PFSK-1 (cell line): ENCODE measurements at regions not wholly inside any gene's neighbourhood (a gene's known extent, or its start where the extent isn't known, plus 50 kb on each side); places are given as distances from the start of the nearest gene placed in this dataset.

Experiments
- FOXP2 ChIP-seq: optimal IDR thresholded peaks from 2 replicates; pipeline ENCODE3; 2011; ENCODE audit warnings: borderline replicate concordance, control low read depth, inconsistent platforms; ENCODE audit not compliant: insufficient read depth; ENCODE audit errors: extremely low read length, extremely low read depth
- POLR2AphosphoS5 ChIP-seq: IDR thresholded peaks from 2 replicates; pipeline ENCODE4 v1.6.1; 2012; ENCODE audit warnings: low read depth, mild to moderate bottlenecking, control low read depth, low read length, moderate library complexity
- REST ChIP-seq, 2 experiments: IDR thresholded peaks; 2 replicates each; pipeline versions ENCODE4 v1.6.1 to v1.8.0; 2011 to 2012; ENCODE audit warnings: low read depth in 2 of 2, low read length in 2 of 2, control low read depth in 1 of 2, inconsistent platforms in 1 of 2, mild to moderate bottlenecking in 1 of 2, moderate library complexity in 1 of 2; ENCODE audit not compliant: insufficient read depth in 1 of 2
- SIN3A ChIP-seq: IDR thresholded peaks from 2 replicates; pipeline ENCODE4 v1.6.1; 2012; ENCODE audit warnings: mild to moderate bottlenecking, low read length, moderate library complexity, borderline replicate concordance; ENCODE audit not compliant: insufficient read depth
- TAF1 ChIP-seq: IDR thresholded peaks from 2 replicates; pipeline ENCODE4 v1.6.1; 2012; ENCODE audit warnings: low read length, control low read depth, borderline replicate concordance; ENCODE audit not compliant: insufficient read depth

DNA sequence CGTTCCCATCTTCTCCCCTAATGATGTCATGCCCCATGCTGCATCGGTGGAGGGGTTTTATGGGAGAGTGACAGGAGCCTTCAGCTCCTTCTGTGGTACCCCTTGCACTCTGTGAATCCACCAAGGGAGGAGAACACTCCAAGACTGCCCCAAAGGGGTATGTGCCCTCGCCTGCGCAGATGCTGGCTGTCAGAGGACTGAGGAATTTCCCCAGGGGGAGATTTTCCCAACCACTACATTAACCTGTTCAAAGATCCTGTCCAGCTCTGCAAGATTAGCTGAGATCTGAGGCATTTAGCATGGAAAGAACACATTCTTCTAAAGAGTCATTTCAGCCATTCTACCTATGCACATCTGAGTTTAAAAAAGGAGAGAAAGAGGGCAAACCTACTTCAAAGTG lies 143.2 kb upstream of the ITGA6 start:
- no peak for TF ChIP-seq SIN3A

- no peak for TF ChIP-seq POLR2AphosphoS5
- no peak for TF ChIP-seq FOXP2
- TF ChIP-seq TAF1, result no peak
- TF ChIP-seq REST (IDR thresholded peaks at IDR 0.05; ENCODE audit: insufficient read depth in 1 of 2, low read depth in 2 of 2, low read length in 2 of 2), result no peak
Measured at GRCh38 chr2:172285010-172285621, 142.3 kb upstream of the ITGA6 start.

GRCh38 chr2:172285760-172286159 lies 141.6 kb upstream of the ITGA6 start:
- TF ChIP-seq FOXP2, result no peak
- TF ChIP-seq SIN3A, result no peak
- no peak for TF ChIP-seq POLR2AphosphoS5
- TF ChIP-seq TAF1, result no peak
- no peak for TF ChIP-seq REST (IDR thresholded peaks at IDR 0.05; ENCODE audit: insufficient read depth in 1 of 2, low read depth in 2 of 2, low read length in 2 of 2)

- no peak for TF ChIP-seq POLR2AphosphoS5
- TF ChIP-seq TAF1, result no peak
- no peak for TF ChIP-seq REST (IDR thresholded peaks at IDR 0.05; ENCODE audit: insufficient read depth in 1 of 2, low read depth in 2 of 2, low read length in 2 of 2)
- TF ChIP-seq FOXP2, result no peak
- no peak for TF ChIP-seq SIN3A
Measured at GRCh38 chr2:172287190-172287589, 140.2 kb upstream of the ITGA6 start.

DNA sequence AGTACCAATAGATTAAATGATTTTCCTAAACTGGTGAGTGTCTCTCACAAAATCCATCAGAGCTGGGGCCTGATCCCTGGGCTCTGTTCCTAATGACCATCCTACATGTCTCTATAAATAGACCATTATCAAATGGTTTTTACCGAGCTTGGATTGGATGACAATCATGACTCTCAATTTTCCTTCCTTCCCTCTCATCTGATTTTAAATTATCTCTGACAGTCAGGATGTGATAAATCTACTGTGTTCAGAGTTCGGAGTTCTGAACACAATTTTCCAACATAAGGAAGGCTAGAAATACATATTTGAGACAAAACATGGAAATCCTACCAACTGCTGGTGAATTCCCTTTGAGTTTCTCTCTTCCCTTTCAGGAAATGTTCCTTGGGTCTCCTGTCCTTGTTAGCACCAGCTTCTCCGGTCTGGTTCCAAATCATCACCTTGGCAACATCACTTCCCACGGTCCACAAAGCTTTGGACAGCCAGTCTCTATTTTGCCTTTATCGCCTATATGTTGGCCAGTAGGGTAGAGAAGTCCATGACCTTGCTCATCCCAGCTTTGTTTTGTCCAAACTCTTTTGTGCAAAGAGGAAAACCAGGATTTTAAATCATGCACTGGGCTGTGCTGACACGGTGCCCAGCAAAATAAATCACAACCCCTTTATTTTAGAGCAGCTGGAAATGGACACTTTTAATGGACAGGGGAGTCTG lies 139.6 kb upstream of the ITGA6 start:
- TF ChIP-seq FOXP2, result no peak
- no peak for TF ChIP-seq SIN3A

GRCh38 chr2:172288603-172289002 lies 138.8 kb upstream of the ITGA6 start:
- TF ChIP-seq REST (IDR thresholded peaks at IDR 0.05; ENCODE audit: insufficient read depth in 1 of 2, low read depth in 2 of 2, low read length in 2 of 2) (no peak), POLR2AphosphoS5 (no peak), SIN3A (no peak), TAF1 (no peak), FOXP2 (no peak)
